K562 (cell line): ENCODE measurements at regions not wholly inside any gene's neighbourhood (a gene's known extent, or its start where the extent isn't known, plus 50 kb on each side); places are given as distances from the start of the nearest gene placed in this dataset.

ENCODE experiments used
- ATAC-seq: fragments of 200-7000 bp; cut with Tn5 transposase; 3 replicates; pipeline ENCODE4 v1.9.1; 2020; ENCODE audit warnings: moderate library complexity
- BruUV-seq: library from RNA; stranded (reverse); fragments of 400-500 nt; replicated peaks from 2 replicates; lab custom pipeline; 2021; lab: Mats Ljungman, UMichigan
- CTCF ChIA-PET: fragments of 300-600 bp; formaldehyde crosslinking; extraction: SDS; loops from one replicate; lab custom pipeline; 2021; ENCODE audit warnings: low intra/inter-chr PET ratio; lab: Yijun Ruan, JAX
- POLR2A ChIA-PET: fragments of 300-600, 350-650 bp; sonication (Branson Sonifier 250); formaldehyde crosslinking; extraction: SDS; loops from one replicate; lab custom pipeline; 2021; ENCODE audit warnings: antibody characterized with exemption, inconsistent platforms; lab: Yijun Ruan, JAX
- DNase-seq, 4 experiments: peaks; one replicate each; pipeline versions ENCODE4 v3.0.0 to v3.0.0-alpha.2; 2011 to 2018; ENCODE audit warnings: low spot score in 3 of 4, mixed read lengths in 3 of 4; ENCODE audit errors: extremely low read depth in 1 of 4
- FAIRE-seq: peaks from 2 replicates; lab custom pipeline; 2011; peaks lifted over from hg19 to GRCh38; lab: Jason Lieb, UNC
- H2AFZ ChIP-seq: 2 replicates; pipeline ENCODE4 v1.6.0; 2011; ENCODE audit warnings: low read depth, low read length, control low read depth, inconsistent platforms
- H3K27ac ChIP-seq: fragments of 200-600 bp; 3 replicates; pipeline ENCODE4 v1.8.0; 2011; ENCODE audit warnings: low read depth, mild to moderate bottlenecking, control low read depth, inconsistent platforms, low read length, moderate library complexity, mixed read lengths; ENCODE audit errors: extremely low read depth
- H3K27me3 ChIP-seq, 2 experiments: fragments of 300-600 bp in 1 of 2; 2 replicates in 1 of 2; 3 replicates in 1 of 2; pipeline versions ENCODE4 v1.6.0 to v1.8.0; 2011; ENCODE audit warnings: inconsistent platforms in 2 of 2, low read length in 2 of 2, mild to moderate bottlenecking in 1 of 2, mixed read lengths in 1 of 2, moderate library complexity in 1 of 2; ENCODE audit not compliant: control insufficient read depth in 2 of 2, insufficient read depth in 2 of 2
- H3K36me3 ChIP-seq: fragments of 300-600 bp; 3 replicates; pipeline ENCODE4 v1.8.0; 2011; ENCODE audit warnings: mild to moderate bottlenecking, low read length, inconsistent platforms; ENCODE audit not compliant: control insufficient read depth, insufficient read depth
- H3K4me1 ChIP-seq, 2 experiments: fragments of 200-600 bp in 1 of 2; replicated peaks in 1 of 2; 2 replicates in 1 of 2; 3 replicates in 1 of 2; pipeline versions ENCODE4 v1.5.1 to v1.8.0; 2011; ENCODE audit warnings: inconsistent platforms in 2 of 2, low read length in 2 of 2, mild to moderate bottlenecking in 1 of 2, mixed read lengths in 1 of 2, moderate library complexity in 1 of 2; ENCODE audit not compliant: control insufficient read depth in 2 of 2, insufficient read depth in 2 of 2
- H3K4me2 ChIP-seq: 2 replicates; pipeline ENCODE4 v1.6.1; 2011; ENCODE audit warnings: low read length, control low read depth, inconsistent platforms, mixed read lengths; ENCODE audit not compliant: insufficient read depth
- H3K4me3 ChIP-seq: fragments of 200-600 bp; sonication (generic), shearing (Covaris generic); 2 replicates; pipeline ENCODE4 v1.5.1; 2016; ENCODE audit warnings: control low read depth, inconsistent platforms
- H3K79me2 ChIP-seq: fragments of 200-600 bp; 3 replicates; pipeline ENCODE4 v1.8.0; 2011; ENCODE audit warnings: low read length, inconsistent platforms; ENCODE audit not compliant: control insufficient read depth, insufficient read depth
- H3K9ac ChIP-seq, 2 experiments: 2 replicates each; pipeline versions ENCODE4 v1.6.0 to v1.6.1; 2011; ENCODE audit warnings: low read depth in 2 of 2, low read length in 2 of 2, control low read depth in 1 of 2, inconsistent platforms in 1 of 2, mild to moderate bottlenecking in 1 of 2, mixed read lengths in 1 of 2; ENCODE audit not compliant: insufficient read depth in 1 of 2
- H3K9me1 ChIP-seq: one replicate; pipeline ENCODE4 v1.6.0; 2011; ENCODE audit warnings: inconsistent platforms, mild to moderate bottlenecking, low read length, moderate library complexity; ENCODE audit not compliant: control insufficient read depth, insufficient read depth
- H3K9me3 ChIP-seq: replicated peaks from 2 replicates; pipeline ENCODE4 v1.5.1; 2011; ENCODE audit warnings: low read depth, low read length, inconsistent platforms; ENCODE audit not compliant: control insufficient read depth, insufficient read depth
- H4K20me1 ChIP-seq: replicated peaks from 2 replicates; pipeline ENCODE4 v1.6.1; 2011; ENCODE audit warnings: low read length, inconsistent platforms, mixed read lengths; ENCODE audit not compliant: control insufficient read depth, insufficient read depth
- CHCHD3 ChIP-seq: fragments of 250-450 bp; sonication (Bioruptor Pico); IDR thresholded peaks from 2 replicates; pipeline ENCODE4 v2.1.2; 2022; ENCODE audit warnings: mild to moderate bottlenecking
- DPF2 ChIP-seq: fragments of 450-650 bp; IDR thresholded peaks from 2 replicates; pipeline ENCODE4 v1.6.1; 2016
- HNRNPL ChIP-seq: fragments of 200-400 bp; formaldehyde crosslinking; IDR thresholded peaks from 2 replicates; pipeline ENCODE4 v1.6.1; 2017; ENCODE audit warnings: low read depth, mild to moderate bottlenecking, low read length
- JUN ChIP-seq, 2 experiments: sonication (generic) in 1 of 2; formaldehyde crosslinking in 1 of 2; IDR thresholded peaks; 2 replicates each; pipeline versions ENCODE4 v1.6.1 to v1.8.0; 2012 to 2022; ENCODE audit warnings: borderline replicate concordance in 2 of 2, mild to moderate bottlenecking in 2 of 2, improper control_type of control experiment in 1 of 2, low read depth in 1 of 2, low read length in 1 of 2, missing genetic modification reagents in 1 of 2
- KLF13 ChIP-seq: fragments of 450-650 bp; IDR thresholded peaks from 2 replicates; pipeline ENCODE4 v1.6.1; 2016; ENCODE audit warnings: missing genetic modification characterization, low read depth, mild to moderate bottlenecking, missing compliant biosample characterization, moderate library complexity, borderline replicate concordance
- MCM5 ChIP-seq: fragments of 450-650 bp; IDR thresholded peaks from 2 replicates; pipeline ENCODE4 v1.6.1; 2016; ENCODE audit warnings: low read depth
- MTF1 ChIP-seq: fragments of 250-450 bp; sonication (Bioruptor Pico); IDR thresholded peaks from 2 replicates; pipeline ENCODE4 v1.9.0; 2021; ENCODE audit warnings: moderate library complexity, mild to moderate bottlenecking, inconsistent platforms, borderline replicate concordance
- POLR2AphosphoS5 ChIP-seq: IDR thresholded peaks from 2 replicates; pipeline ENCODE4 v1.6.1; 2011; ENCODE audit warnings: mild to moderate bottlenecking, low read depth, low read length, moderate library complexity; ENCODE audit not compliant: control insufficient read depth, insufficient read depth
- RBM34 ChIP-seq: fragments of 200-400 bp; formaldehyde crosslinking; IDR thresholded peaks from 2 replicates; pipeline ENCODE4 v1.6.1; 2018; ENCODE audit warnings: low read length, borderline replicate concordance; ENCODE audit not compliant: insufficient read depth
- TAF1 ChIP-seq: IDR thresholded peaks from 2 replicates; pipeline ENCODE4 v1.6.1; 2011; ENCODE audit warnings: mild to moderate bottlenecking, low read length, moderate library complexity; ENCODE audit not compliant: insufficient read depth, control insufficient read depth, severe bottlenecking; ENCODE audit errors: extremely low read depth
- ZC3H8 ChIP-seq: fragments of 450-650 bp; IDR thresholded peaks from 2 replicates; pipeline ENCODE4 v1.6.1; 2017
- ZNF316 ChIP-seq: fragments of 450-650 bp; IDR thresholded peaks from 2 replicates; pipeline ENCODE4 v1.6.1; 2016
- ZNF584 ChIP-seq: fragments of 200-800 bp; sonication (Bioruptor generic); IDR thresholded peaks from 2 replicates; pipeline ENCODE4 v1.6.1; 2016; ENCODE audit warnings: low read depth, mild to moderate bottlenecking, missing genetic modification characterization, missing compliant biosample characterization
- WGBS: fragments of 100-300 bp; shearing (Covaris generic); methylation state at CpG from one replicate; pipeline ENCODE4 v1.1.6; 2016; ENCODE audit warnings: low coverage, mixed read lengths; ENCODE audit not compliant: insufficient coverage; ENCODE audit errors: missing lambda C conversion rate; 5-methylcytosine and 5-hydroxymethylcytosine counted together
- in situ Hi-C: fragments of 300-500 bp; cut with MboI; formaldehyde crosslinking; loops from 4 replicates; pipeline ENCODE4 v1.15.0; 2018; ENCODE audit warnings: inconsistent platforms, mixed read lengths
- intact Hi-C: fragments of 100-400 bp; cut with micrococcal nuclease; formaldehyde crosslinking; loops from 2 replicates; pipeline ENCODE4 v1.14.2; 2022
- TF ChIP-seq, protein P1 (sequence below): fragments of 450-650 bp; IDR thresholded peaks from one replicate; pipeline ENCODE4 v1.6.1; 2018; ENCODE audit warnings: mild to moderate bottlenecking, moderate library complexity; ENCODE audit not compliant: partially characterized antibody
- TF ChIP-seq, protein P2 (sequence below), 2 experiments: fragments of 450-650 bp in 1 of 2; sonication (generic) in 1 of 2; formaldehyde crosslinking; conservative IDR thresholded peaks; 2 replicates each; pipeline versions ENCODE4 v1.4.0 to v1.8.1; 2020 to 2022; ENCODE audit warnings: mild to moderate bottlenecking in 1 of 2, missing genetic modification reagents in 1 of 2

DNA sequence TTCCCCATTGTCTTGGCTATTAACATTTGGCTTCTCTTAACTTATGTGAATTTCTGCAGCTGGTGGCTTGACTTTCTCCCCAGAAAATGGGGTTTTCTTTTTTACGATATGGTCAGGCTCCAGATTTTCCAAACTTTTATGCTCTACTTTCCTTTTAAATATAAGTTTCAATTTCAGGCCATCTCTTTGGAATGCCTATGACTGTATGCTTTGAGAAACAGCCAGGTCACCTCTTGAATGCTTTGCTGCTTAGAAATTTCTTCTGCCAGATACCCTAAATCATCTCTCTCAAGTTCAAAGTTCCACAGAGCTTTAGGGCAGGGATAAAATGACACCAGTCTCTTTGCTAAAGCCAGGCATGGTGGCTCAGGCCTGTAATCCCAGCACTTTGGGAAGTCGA, 212.9 kb upstream of the SMIM31 start:
- Histone ChIP-seq H3K4me2 (no peak overlapping the region), H3K9me3 (0 out of 2 replicates have a peak, but pooled peaks cover 1% of the 10 kb centered on the region), H2AFZ (no peak overlapping the region), H4K20me1 (no peaks in the 10 kb centered on the region), H3K4me1 (no peaks in the 10 kb centered on the region), H3K27me3 (no peaks in the 10 kb centered on the region), H3K4me3 (no peak overlapping the region), H3K9ac (no peak overlapping the region), H3K27ac (no peak overlapping the region), H3K79me2 (no peaks in the 10 kb centered on the region), H3K36me3 (no peaks in the 10 kb centered on the region), H3K9me1 (no peaks in the 10 kb centered on the region)
- ChIA-PET CTCF (no interaction called here), POLR2A (no interaction called here)
- DNase-seq (no peak), FAIRE-seq (no peak), ATAC-seq (no peak)
- in situ Hi-C loops: no loop called here
- no TSS peak for BruUV-seq
- TF ChIP-seq POLR2AphosphoS5: no peak
- TF ChIP-seq, protein P1, sequence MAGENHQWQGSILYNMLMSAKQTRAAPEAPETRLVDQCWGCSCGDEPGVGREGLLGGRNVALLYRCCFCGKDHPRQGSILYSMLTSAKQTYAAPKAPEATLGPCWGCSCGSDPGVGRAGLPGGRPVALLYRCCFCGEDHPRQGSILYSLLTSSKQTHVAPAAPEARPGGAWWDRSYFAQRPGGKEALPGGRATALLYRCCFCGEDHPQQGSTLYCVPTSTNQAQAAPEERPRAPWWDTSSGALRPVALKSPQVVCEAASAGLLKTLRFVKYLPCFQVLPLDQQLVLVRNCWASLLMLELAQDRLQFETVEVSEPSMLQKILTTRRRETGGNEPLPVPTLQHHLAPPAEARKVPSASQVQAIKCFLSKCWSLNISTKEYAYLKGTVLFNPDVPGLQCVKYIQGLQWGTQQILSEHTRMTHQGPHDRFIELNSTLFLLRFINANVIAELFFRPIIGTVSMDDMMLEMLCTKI: no peak
- no peak for TF ChIP-seq CHCHD3 (CRISPR knock-in tag)
- TF ChIP-seq HNRNPL: no peak
- no peak for TF ChIP-seq MTF1 (CRISPR knock-in tag)
- no peak for TF ChIP-seq ZNF584
- no peak for TF ChIP-seq ZNF316
- no peak for TF ChIP-seq MCM5
- no peak for TF ChIP-seq RBM34
- TF ChIP-seq, protein P2, sequence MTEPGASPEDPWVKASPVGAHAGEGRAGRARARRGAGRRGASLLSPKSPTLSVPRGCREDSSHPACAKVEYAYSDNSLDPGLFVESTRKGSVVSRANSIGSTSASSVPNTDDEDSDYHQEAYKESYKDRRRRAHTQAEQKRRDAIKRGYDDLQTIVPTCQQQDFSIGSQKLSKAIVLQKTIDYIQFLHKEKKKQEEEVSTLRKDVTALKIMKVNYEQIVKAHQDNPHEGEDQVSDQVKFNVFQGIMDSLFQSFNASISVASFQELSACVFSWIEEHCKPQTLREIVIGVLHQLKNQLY (CRISPR knock-in tag; conservative IDR thresholded peaks at IDR 0.05): no peak
- TF ChIP-seq TAF1: no peak
- TF ChIP-seq ZC3H8: no peak
- TF ChIP-seq KLF13 (tag): no peak
- no peak for TF ChIP-seq JUN (IDR thresholded peaks at IDR 0.05; ENCODE audit: borderline replicate concordance, low read depth, low read length)
- no peak for TF ChIP-seq JUN (CRISPR knock-in tag; IDR thresholded peaks at IDR 0.05; ENCODE audit: borderline replicate concordance)
- no peak for TF ChIP-seq DPF2
- intact Hi-C loops: no loop called here
- 0% methylated on average over 2 of the region's 2 CpGs for WGBS
